ENCODE measurements at regions not wholly inside any gene's neighbourhood (a gene's known extent, or its start where the extent isn't known, plus 50 kb on each side); places are given as distances from the start of the nearest gene placed in this dataset.

- TF ChIP-seq CTCF (IDR thresholded peaks at IDR 0.05; ENCODE audit: low read length) (no peak), EZH2phosphoT487 (IDR thresholded peaks at IDR 0.05; ENCODE audit: low read length) (no peak), EZH2 (optimal IDR thresholded peaks at IDR 0.05; ENCODE audit: low read depth, low read length) (no peak)
These were observed 252.3 kb upstream of the ARRDC4 start for GRCh38 chr15:97708252-97708651.

All from MM.1S (cell line).